MM.1S (cell line): ENCODE measurements at regions not wholly inside any gene's neighbourhood (a gene's known extent, or its start where the extent isn't known, plus 50 kb on each side); places are given as distances from the start of the nearest gene placed in this dataset.

Experiments used
- DNase-seq: peaks from one replicate; pipeline ENCODE4 v3.0.0-alpha.2; 2015
- H2AFZ ChIP-seq: fragments of 300-600 bp; sonication (generic); 2 replicates; pipeline ENCODE4 v1.6.0; 2016; ENCODE audit warnings: antibody characterized with exemption, low read length
- H3F3A ChIP-seq: fragments of 300-600 bp; sonication (generic); 2 replicates; pipeline ENCODE4 v1.6.1; 2016; ENCODE audit warnings: mild to moderate bottlenecking, antibody characterized with exemption, low read length, moderate library complexity, mixed read lengths; ENCODE audit not compliant: insufficient read depth
- H3K27ac ChIP-seq: fragments of 300-600 bp; sonication (generic); 2 replicates; pipeline ENCODE4 v1.5.1; 2016; ENCODE audit warnings: mild to moderate bottlenecking, low read length
- H3K27me3 ChIP-seq: fragments of 300-600 bp; sonication (generic); replicated peaks from 2 replicates; pipeline ENCODE4 v1.6.0; 2016; ENCODE audit warnings: low read length; ENCODE audit not compliant: insufficient read depth
- H3K36me3 ChIP-seq: fragments of 300-600 bp; sonication (generic); replicated peaks from 2 replicates; pipeline ENCODE4 v1.6.1; 2016; ENCODE audit warnings: mild to moderate bottlenecking, low read length, mixed read lengths; ENCODE audit not compliant: insufficient read depth
- H3K4me1 ChIP-seq: fragments of 300-600 bp; sonication (generic); 2 replicates; pipeline ENCODE4 v1.6.1; 2016; ENCODE audit warnings: low read length, mixed read lengths
- H3K4me2 ChIP-seq: fragments of 300-600 bp; sonication (generic); 2 replicates; pipeline ENCODE4 v1.6.0; 2016; ENCODE audit warnings: low read depth, low read length
- H3K4me3 ChIP-seq: fragments of 300-600 bp; sonication (generic); 2 replicates; pipeline ENCODE4 v1.5.1; 2016; ENCODE audit warnings: low read length, mixed read lengths
- H3K79me2 ChIP-seq: fragments of 300-600 bp; sonication (generic); 2 replicates; pipeline ENCODE4 v1.6.1; 2016; ENCODE audit warnings: mixed run types, low read length, mixed read lengths
- H3K9ac ChIP-seq: fragments of 300-600 bp; sonication (generic); 2 replicates; pipeline ENCODE4 v1.6.1; 2016; ENCODE audit warnings: low read length, mixed read lengths
- H3K9me2 ChIP-seq: fragments of 300-600 bp; sonication (generic); replicated peaks from 2 replicates; pipeline ENCODE4 v1.6.1; 2016; ENCODE audit warnings: mild to moderate bottlenecking, low read length, mixed read lengths; ENCODE audit not compliant: insufficient read depth
- H3K9me3 ChIP-seq: fragments of 300-600 bp; sonication (generic); replicated peaks from 2 replicates; pipeline ENCODE4 v1.6.1; 2016; ENCODE audit warnings: mild to moderate bottlenecking, low read length, mixed read lengths; ENCODE audit not compliant: insufficient read depth
- H4K20me1 ChIP-seq: fragments of 300-600 bp; sonication (generic); 2 replicates; pipeline ENCODE4 v1.6.1; 2016; ENCODE audit warnings: mild to moderate bottlenecking, low read length, moderate library complexity, mixed read lengths; ENCODE audit not compliant: insufficient read depth
- EZH2 ChIP-seq: fragments of 300-600 bp; sonication (generic); optimal IDR thresholded peaks from 2 replicates; pipeline ENCODE3; 2017; ENCODE audit warnings: low read depth, mild to moderate bottlenecking, antibody characterized with exemption, low read length, mixed read lengths
- EZH2phosphoT487 ChIP-seq: fragments of 300-600 bp; sonication (generic); IDR thresholded peaks from 2 replicates; pipeline ENCODE4 v1.6.1; 2018; ENCODE audit warnings: antibody characterized with exemption, low read length
- TF ChIP-seq, protein P1 (sequence below): fragments of 300-600 bp; sonication (generic); IDR thresholded peaks from 2 replicates; pipeline ENCODE4 v1.5.1; 2016; ENCODE audit warnings: antibody characterized with exemption, low read length, mixed read lengths

DNA sequence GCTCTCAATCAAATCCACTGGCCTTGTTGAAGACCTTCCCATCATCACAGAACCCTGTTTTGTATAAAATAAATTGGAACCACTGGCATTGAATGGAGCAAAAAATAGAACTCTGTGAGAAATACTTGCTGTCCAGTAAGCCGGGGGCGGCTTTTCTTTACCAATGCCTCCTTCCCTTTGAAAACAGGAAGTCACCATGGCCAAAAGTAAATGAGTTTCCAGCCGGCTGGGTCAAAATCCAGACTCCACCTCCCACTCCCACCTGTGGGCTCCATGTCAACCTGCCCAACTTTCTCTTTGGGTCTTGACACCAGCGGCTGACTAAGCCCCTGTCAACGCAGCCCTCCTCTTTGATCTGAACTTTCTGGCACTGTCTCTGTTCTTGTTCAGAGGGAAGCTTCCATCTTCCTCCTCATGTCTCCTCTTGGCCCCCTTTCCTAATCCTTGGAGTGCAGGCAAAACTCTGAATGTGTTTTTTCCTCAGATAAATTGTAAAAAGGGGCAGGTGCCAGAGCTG, 95.2 kb downstream of the TFAP2C start:
- H2AFZ ChIP-seq, result no peak overlapping the region
- H3K4me3 ChIP-seq, result no peak overlapping the region
- no peaks in the 10 kb centered on the region for H3K4me1 ChIP-seq
- no peak for DNase-seq
- TF ChIP-seq EZH2 (no peak), EZH2phosphoT487 (no peak)
- TF ChIP-seq, protein P1, sequence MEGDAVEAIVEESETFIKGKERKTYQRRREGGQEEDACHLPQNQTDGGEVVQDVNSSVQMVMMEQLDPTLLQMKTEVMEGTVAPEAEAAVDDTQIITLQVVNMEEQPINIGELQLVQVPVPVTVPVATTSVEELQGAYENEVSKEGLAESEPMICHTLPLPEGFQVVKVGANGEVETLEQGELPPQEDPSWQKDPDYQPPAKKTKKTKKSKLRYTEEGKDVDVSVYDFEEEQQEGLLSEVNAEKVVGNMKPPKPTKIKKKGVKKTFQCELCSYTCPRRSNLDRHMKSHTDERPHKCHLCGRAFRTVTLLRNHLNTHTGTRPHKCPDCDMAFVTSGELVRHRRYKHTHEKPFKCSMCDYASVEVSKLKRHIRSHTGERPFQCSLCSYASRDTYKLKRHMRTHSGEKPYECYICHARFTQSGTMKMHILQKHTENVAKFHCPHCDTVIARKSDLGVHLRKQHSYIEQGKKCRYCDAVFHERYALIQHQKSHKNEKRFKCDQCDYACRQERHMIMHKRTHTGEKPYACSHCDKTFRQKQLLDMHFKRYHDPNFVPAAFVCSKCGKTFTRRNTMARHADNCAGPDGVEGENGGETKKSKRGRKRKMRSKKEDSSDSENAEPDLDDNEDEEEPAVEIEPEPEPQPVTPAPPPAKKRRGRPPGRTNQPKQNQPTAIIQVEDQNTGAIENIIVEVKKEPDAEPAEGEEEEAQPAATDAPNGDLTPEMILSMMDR, result no peak
- H3K27ac ChIP-seq, result no peak overlapping the region
- no peaks in the 10 kb centered on the region for H3K36me3 ChIP-seq
- no peaks in the 10 kb centered on the region for H3F3A ChIP-seq
- H4K20me1 ChIP-seq, result no peaks in the 10 kb centered on the region
- no peaks in the 10 kb centered on the region for H3K79me2 ChIP-seq
- no peak overlapping the region for H3K4me2 ChIP-seq
- no peaks in the 10 kb centered on the region for H3K9me2 ChIP-seq
- no peaks in the 10 kb centered on the region for H3K9me3 ChIP-seq
- no peak overlapping the region for H3K9ac ChIP-seq
- no peaks in the 10 kb centered on the region for H3K27me3 ChIP-seq

DNA sequence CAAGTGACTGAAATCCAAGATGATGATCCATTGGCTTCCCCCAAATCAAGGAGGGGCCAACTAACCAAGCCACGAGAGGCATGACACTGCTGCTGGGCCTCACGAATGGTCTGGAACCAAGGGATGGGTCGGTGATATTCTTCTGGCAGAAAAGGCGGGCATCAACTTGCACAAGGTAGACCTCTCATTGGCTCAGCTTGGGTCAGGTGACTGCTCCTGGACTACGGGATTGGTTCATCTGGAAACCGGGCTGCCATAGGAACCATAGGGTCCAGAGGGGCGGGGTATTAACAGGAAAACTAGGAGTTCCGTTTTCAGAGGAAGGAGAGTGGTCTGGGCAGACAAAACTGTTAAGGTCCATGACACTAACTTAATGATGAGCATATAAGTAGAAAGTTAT, 100.9 kb downstream of the TFAP2C start:
- H2AFZ ChIP-seq, result no peak overlapping the region
- no peak overlapping the region for H3K27ac ChIP-seq
- no peaks in the 10 kb centered on the region for H3K9me2 ChIP-seq
- TF ChIP-seq, protein P1, result no peak
- TF ChIP-seq EZH2 (no peak), EZH2phosphoT487 (no peak)
- H3K27me3 ChIP-seq, result no peaks in the 10 kb centered on the region
- no peaks in the 10 kb centered on the region for H3K4me1 ChIP-seq
- H3K9me3 ChIP-seq, result no peaks in the 10 kb centered on the region
- no peaks in the 10 kb centered on the region for H4K20me1 ChIP-seq
- no peak overlapping the region for H3K4me2 ChIP-seq
- DNase-seq, result no peak
- H3K79me2 ChIP-seq, result no peaks in the 10 kb centered on the region
- H3F3A ChIP-seq, result no peaks in the 10 kb centered on the region
- no peak overlapping the region for H3K9ac ChIP-seq
- no peaks in the 10 kb centered on the region for H3K36me3 ChIP-seq
- H3K4me3 ChIP-seq, result no peak overlapping the region

DNA sequence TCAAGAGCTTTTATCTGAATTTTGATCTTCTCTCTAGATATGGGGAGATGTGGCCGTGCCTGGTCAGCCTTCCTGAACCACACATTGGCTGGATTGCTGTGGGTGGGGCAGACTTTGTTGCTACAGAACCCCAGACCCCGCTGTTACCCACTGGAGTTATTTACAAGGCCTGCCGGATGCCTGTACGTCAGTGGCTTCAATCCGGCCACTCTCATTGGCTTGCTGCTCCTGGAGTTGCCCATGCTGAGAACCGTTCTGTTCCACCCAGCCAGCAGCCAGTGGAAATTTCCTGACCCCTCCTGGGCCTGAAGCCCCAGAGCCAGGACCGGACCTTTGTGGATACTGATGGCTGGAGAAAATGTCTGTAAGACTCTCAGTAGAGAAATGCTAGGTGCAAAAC, 101.9 kb downstream of the TFAP2C start:
- no peak overlapping the region for H2AFZ ChIP-seq
- no peak overlapping the region for H3K4me3 ChIP-seq
- H3K27ac ChIP-seq, result no peak overlapping the region
- no peaks in the 10 kb centered on the region for H3K27me3 ChIP-seq
- DNase-seq, result no peak
- H3K9ac ChIP-seq, result no peak overlapping the region
- no peaks in the 10 kb centered on the region for H3K9me2 ChIP-seq
- no peaks in the 10 kb centered on the region for H3F3A ChIP-seq
- H3K36me3 ChIP-seq, result no peaks in the 10 kb centered on the region
- TF ChIP-seq EZH2 (no peak), EZH2phosphoT487 (no peak)
- TF ChIP-seq, protein P1, result no peak
- no peaks in the 10 kb centered on the region for H3K79me2 ChIP-seq
- no peaks in the 10 kb centered on the region for H4K20me1 ChIP-seq
- no peak overlapping the region for H3K4me2 ChIP-seq
- no peaks in the 10 kb centered on the region for H3K4me1 ChIP-seq
- no peaks in the 10 kb centered on the region for H3K9me3 ChIP-seq
